CD4-positive, alpha-beta T cell treated with Interleukin-1 beta for 1 hour (primary cell): ENCODE measurements at regions not wholly inside any gene's neighbourhood (a gene's known extent, or its start where the extent isn't known, plus 50 kb on each side); places are given as distances from the start of the nearest gene placed in this dataset.
"Not testable (repeated sequence)": the region's sequence is repeated elsewhere in the genome, so short reads cannot be mapped to it uniquely, and the experiment has no call there.

Experiments used
- DNase-seq, 2 donors: peaks; one replicate each; pipeline ENCODE4 v3.0.0-alpha.2; 2020 to 2022

DNA sequence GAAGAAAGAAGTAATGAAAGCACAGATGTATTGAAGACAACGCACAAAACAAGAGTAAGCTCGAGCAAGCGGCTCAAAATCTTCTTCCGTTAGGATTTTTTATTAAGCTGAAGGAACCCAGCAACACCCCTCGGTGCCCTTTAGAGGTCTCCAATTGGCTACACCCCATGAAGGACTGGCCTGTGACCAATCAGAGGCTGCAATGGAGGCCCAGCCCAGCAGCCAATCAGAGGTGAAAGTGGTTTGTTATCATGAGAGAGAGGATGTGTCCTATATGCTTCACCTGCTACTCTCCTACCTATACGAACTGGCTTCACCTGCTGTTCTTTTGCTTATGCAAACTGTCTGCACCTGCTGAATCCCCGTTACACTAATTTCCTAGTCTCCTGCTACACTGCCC is 358.8 kb downstream of the C12orf50 start:
- no peak for DNase-seq

DNA sequence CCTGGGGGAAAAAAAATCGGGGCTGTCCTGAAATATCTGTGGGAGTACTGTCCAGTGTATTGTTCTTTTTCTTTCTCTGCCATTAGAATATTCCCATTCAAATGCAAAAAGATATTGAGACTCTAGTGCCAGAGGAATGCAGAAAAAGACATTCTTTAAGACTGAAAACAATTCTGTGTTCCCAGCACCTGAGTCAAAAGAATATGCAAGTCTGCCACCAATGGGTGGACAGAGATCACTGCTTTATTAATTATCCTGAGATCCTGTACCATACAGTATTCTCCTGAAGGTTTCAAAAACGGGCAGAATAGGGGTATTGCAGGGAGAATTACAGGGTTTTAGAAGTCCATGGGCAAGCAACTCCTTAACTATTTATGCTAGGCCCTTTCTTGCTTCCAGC is 361.8 kb downstream of the C12orf50 start:
- no peak for DNase-seq

DNA sequence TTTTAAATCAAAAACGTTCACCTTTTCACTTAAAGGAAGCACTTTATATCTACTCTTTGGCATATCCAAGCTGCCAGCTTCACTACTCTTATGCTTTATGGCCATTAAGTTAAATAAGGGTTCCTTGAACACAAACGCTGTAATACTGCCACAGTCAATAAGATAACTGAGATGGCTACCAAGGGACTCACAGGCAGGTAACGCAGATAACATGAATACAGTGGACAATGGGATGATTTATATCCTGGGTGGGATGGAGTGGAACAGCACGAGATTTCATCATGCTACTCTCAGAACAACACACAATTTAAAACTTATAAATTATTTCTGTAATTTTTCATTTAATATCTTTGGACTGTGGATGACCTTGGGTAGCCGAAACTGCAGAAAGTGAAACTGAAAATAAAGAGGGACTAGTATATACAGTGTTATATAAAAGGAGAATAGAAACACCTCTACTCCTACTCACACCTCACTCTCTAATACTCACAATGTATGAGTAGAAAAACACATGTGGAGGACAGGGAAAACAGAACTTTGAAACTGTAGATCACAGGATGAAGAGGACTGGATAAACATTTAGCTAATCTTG is 367.3 kb downstream of the C12orf50 start:
- DNase-seq, result peak in 1 of 2 donors; percentile 2

DNA sequence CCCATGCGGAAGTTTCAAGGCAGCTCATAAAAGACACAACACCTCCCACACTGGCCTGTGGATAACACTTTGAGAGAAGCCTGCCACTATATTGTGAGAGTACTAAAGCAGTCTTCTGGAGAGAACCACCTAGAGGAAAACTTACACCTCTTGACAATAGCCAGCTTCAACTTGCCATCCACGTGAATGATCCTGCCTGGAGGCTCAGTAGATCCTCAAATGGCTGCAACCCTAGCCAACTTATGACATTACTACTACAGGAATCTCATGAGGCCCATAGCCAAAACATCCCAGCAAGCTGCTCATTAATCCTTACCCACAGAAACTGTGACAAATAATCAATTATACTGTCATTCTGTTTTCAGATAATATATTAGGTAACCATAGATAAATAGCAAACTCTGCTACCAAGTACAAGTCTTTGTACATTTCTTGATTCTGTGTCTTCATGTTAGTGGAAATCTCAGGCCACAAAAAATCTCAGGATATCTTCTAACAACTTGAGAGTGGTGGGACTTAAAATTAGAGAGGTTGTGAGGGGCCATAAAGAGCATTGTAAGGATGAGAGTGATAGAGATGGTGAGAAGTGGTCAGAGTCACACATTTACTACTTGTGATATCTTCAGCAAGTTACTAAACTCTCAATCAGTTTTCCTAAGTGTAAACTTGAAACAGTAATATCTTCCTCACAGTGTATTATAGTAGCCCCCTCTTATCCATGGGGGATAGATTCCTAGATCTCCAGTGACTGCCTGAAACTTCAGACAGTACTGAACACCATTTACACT is 368.0 kb downstream of the C12orf50 start:
- DNase-seq, result no peak

DNA sequence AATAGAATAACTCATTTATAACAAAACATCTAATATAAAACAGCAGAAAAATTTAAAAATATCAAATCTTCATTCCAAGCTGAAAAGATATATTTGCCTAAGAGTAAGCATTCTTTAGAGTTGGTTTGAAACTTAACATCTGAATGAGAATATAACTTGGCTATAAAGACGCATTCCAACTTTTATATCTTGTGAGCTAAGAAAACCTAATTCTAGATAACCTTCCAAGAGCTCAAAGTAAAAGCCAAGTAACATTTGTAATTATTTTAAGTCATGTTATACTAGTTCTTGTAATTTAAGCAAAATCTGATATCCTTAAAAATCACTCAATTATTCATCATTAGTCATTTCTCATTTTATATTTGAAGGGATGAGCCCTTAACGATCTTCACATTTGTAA is 368.9 kb downstream of the C12orf50 start:
- no peak for DNase-seq

DNA sequence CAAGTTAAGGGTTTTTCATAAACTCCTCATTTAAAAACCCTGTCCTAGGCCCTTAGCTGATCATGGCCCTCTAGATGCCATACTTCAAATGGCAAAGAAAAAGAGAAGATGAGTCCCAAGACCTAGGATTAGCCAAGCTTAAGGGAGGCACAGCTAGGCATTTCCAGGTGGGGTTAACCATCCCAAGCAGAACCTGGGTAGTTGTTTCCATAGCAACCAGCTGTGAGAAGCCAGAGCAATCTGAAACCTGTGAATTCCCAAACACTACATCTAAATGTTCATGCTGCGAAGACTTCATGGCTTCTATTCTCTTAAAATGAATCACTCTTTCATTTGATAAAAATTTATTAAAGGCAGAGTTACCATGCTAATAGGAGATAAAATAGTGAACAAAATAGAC is 372.9 kb downstream of the C12orf50 start:
- DNase-seq, result no peak

DNA sequence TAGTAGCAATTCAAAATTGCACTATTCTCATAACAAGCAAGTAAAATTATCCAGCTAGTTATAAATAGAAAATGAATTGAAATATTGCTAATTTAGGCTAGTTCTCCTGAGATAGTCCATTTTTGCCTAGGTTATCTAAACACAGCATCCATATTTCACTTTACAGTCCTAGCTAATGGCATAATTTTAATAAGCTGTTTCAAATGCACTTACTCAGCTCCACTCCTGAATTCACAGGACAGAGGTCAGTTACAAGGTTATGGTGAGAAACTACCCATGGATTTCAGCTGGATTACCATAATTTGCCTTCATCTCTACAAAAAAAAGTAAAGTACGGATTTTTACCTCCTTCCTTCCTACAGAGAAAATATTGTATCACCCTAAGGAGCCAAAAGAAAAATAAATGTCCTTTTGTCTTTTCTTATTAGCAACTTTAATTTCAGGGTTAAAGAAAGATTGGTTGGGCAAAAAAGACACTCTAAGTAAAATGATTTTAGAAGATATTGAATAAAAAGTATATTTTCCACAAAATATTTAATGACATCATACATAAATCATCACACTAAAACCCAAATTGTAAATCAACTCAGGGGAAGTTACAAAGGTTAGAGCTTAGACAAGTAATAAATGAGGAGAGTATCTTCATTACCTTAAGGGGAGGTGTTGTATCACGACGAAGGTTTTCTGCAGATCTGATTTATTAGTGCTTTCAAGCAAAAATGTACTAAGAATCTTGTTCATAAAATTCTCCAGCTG is 377.4 kb downstream of the C12orf50 start:
- DNase-seq, result no peak

DNA sequence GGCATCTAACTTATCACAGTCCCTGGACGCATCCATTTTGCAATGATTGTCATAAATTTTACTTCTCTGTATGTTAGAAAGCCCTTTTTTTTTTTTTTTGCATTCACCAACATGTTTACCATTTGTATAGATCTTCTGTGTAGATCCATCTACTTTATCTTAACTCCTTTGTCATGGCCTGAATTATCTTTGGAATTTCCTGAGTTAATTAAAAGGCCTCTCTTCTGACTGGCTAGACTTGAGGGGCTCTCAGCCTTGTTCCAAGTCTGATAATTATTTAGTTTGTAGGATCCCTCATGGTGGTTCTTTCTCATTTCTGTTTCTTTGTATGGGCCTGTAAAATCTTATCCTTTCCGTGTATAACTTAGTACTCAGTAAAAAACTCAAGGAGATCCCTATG is 387.0 kb downstream of the C12orf50 start:
- no peak for DNase-seq

DNA sequence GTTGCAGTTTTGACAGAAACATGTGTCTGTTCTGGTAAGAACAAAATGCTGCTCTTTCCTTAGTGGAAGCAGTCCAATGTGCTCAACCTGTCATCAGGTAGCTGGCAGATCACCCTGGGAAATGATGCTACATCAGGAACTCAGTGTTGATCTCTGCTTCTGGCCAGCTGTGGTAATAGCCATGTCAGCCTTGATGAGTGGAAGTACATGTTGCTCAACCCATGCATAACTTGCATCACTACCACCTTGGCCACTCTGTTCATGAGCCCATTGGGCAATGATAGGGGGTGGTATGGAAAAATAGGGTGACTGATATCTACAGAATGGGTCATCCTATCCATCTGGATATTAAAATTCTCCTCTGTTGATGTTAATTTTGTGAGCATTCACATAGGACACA is 411.0 kb downstream of the C12orf50 start:
- DNase-seq, result no peak

DNA sequence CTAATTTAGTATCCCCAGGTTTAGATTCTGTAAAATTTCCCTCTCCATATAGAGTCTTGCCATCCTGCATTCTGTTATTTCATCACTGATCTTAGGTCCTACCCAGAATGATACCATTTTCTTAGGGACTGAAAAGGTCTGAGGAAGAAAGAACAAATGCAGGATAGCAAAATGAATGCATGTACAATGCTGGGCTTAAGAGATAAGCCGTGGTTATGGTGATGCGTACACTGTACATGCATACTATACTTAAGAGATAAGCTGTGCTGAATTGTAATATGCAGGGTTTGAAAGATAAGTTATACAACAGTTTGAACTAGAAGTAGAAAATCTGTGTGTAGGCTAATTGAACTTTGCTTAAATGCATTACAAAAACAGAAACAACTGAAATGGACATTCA is 416.2 kb downstream of the C12orf50 start:
- no peak for DNase-seq

DNA sequence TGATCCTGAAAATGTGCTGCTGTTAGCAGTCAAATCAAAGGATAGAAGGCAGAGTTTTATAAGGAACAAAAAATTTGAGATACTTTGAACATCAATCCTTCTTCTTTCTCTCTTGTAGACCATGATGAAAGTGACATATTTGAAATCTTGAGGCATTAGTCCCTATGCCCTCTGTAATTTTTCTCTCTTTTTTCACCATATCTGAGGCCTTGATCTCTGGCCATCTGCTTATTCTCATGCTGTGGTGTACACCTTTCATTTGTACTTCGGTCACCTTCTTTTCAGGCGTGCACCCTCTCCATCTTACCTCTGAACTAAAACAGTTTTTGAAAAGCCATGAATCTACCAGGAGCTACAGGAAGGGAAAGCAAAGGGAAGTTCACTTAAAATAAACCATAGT is 420.9 kb downstream of the C12orf50 start:
- no peak for DNase-seq

DNA sequence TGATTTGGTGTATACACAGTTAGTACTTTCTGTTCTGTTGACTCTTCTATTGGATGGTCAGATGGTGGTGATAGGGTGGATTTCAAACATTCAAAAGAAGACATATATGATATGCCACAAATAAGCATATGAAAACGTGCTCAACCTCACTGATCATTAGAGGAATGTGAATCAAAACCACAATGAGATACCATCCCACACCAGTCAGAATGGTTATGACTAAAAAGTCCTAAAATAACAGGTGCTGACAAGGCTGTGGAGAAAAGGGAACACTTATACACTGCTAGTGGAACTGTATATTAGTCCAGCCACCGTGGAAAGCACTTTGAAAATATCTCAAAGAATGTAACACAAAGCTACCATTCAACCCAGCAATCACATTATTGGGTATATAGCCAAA is 425.5 kb downstream of the C12orf50 start:
- DNase-seq, result no peak

DNA sequence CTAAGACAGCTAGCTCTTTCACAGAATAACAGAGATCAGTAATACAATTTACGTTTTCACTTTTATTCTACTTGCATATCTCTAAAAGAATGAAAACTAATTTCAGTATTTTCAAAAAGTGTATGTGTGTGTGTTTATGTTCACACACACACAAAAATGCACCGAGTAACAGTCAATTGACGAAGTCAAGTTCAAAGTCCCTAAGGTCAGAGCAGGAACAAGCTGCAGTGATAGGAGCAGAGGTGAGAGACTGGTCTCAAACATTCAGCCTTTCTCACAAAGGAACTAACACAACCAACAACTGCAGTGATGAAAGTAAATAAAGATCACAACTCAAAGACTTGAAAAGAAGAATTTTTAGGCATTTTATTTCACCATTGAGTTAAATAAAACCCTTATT is 429.7 kb downstream of the C12orf50 start:
- no peak for DNase-seq

DNA sequence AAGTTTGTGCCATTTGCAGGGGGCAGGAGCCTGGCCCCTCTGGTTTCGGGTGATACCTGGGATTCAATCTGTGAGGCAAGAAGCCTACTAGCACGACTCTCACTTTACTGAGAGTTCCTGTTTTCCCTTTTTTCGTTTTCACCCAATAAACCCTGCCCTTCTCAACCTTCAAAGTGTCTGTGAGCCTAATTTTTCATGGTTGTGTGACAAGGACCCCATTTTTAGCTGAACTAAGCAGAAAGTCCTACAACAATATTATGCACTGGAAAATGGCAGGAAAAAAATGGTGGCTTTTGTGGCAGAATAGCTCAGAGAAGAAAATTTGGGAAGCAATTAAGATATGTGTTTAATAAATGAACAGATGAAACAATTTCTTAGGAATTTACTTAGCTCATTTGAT is 432.1 kb downstream of the C12orf50 start:
- DNase-seq, result no peak

DNA sequence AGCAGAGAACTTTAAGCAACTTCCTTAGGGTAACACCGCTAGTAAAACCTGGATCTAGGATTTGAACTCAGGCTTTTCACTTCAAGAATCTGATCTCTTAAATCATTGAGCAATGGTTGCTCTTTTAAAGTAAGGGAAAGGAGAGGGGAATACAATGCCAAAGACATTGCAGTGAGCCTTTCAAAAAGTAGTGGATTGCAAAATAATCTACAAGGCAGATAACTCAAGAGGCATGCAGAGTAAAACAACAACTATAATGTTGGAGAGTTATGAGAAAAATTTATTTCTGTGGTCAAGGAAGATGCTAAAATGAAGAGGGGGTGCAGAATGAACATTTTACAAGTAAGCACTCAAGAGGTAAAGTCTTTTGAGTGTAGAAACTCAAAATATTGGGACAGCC is 432.6 kb downstream of the C12orf50 start:
- no peak for DNase-seq

DNA sequence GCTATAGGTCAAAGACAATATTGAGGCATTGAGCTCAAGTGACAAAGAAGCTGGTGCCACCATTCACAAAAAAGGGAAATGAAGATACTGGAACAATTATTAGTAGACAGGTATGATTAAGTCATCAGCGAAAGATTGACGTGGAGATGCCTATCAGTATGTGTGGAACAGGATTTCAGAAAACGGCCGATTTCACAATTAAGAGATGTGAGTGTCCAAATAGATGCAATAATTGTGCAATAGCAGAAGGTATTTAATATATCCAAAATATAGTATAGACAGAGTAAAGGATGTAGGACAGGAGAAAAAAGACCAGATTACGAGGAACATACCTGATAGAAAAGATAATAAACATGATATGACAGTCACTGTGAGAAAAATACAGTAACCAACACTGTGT is 433.1 kb downstream of the C12orf50 start:
- DNase-seq, result no peak

DNA sequence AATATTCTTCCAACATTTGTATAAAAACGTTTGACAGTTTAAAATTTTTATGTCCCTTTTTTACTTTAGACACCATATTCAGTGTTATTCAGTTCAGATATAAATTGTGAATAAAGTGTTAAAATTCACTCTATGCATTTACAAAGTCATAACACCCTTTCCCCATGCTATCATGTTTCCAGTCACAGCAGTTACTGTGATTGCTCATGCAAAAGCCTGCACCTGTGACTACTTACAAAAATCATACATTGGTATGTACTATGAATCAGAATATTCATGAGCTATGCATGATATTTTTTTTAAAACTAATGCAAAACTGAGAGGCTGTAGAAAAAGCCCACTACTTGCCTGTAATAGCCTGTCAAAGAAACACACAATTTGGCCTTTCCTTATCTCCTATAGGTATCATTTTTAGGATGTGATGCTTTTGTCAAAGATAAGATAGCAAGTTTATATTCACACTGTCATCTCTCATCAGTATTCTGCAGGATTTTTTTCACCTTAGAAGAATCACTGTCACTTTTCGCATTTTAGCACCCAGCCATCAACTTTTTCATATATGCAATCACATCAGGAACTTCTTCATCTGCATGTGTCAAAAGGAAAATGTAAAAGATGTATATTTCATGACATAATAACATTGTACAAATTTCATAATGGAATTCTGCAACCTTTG is 443.2 kb downstream of the C12orf50 start:
- no peak for DNase-seq

DNA sequence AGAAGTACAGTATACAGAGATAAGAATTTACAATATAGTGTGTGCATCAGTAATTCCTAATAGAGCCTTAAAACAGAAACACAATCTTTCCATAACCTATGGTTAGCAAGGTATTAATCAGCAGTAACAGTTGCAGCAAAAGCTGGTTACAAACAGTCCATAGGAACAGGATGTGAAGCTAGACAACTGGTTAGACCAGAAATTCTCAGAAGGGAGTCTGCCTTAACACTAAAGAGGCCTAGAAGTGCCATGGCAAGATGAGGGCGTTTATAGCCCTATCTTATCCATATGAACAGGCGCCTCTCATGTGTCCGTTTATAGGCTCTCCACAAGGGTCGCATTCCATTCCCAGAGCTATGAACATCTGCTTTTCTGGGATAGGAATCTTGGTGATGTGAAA is 450.1 kb downstream of the C12orf50 start:
- not testable (repeated sequence) for DNase-seq

DNA sequence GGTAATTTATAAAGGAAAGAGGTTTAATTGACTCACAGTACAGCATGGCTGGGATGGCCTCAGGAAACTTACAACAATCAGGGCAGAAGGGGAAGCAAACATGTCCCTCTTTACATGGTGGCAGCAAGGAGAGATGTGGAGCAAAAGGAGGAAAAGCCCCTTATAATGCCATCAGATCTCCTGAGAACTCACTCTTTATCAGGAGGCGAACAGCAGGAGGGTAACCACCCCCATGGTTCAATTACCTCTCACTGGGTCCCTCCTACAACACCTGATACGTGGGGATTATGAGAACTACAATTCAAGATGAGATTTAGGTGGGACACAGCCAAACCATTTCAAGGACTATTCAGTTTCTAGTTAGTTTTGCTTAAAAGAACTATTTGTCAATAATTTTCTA is 453.3 kb downstream of the C12orf50 start:
- no peak for DNase-seq

DNA sequence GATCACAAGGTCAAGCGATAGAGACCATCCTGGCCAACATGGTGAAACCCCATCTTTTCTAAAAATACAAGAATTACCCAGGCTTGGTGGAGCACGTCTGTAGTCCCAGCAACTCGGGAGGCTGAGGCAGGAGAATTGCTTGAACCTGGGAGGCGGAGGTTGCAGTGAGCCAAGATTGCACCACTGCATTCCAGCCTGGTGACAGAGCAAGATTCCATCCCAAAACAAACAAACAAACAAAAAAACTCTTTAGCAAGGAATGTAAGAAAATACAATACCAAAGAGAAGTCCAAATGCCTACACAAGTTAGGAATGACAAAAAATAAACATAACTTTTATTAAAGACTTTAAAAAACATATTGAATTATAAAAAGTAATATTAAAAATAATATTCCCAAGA is 462.3 kb downstream of the C12orf50 start:
- not testable (repeated sequence) for DNase-seq

DNA sequence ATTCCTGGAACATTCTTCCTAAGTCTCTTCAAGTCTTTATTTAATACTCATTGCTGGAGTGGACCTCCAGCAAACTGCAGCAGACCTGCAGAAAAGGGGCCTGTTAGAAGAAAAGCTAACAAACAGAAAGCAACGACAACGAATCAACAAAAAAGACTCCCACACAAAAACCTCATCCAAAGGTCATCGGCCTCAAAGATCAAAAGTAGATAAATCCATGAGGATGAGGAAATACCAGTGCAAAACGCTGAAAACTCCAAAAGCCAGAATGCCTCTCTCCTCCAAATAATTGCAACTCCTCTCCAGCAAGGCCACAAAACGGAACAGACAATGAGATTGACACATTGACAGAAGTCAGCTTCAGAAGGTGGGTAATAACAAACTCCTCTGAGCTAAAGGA is 472.2 kb downstream of the C12orf50 start:
- DNase-seq, result no peak

DNA sequence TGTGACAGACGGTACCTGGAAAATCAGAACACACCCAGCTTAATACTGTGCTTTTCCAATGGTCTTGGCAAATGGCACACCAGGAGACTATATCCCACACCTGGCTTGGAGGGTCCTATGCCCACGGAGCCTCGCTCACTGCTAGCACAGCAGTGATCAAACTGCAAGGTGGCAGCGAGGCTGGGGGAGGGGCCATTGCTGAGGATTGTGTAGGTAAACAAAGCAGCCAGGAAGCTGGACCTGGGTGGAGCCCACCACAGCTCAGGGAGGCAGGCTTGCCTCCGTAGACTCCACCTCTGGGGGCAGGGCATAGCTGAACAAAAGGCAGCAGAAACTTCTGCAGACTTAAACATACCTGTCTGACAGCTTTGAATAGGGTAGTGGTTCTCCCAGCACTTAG is 498.0 kb downstream of the C12orf50 start:
- DNase-seq, result not testable (repeated sequence)

DNA sequence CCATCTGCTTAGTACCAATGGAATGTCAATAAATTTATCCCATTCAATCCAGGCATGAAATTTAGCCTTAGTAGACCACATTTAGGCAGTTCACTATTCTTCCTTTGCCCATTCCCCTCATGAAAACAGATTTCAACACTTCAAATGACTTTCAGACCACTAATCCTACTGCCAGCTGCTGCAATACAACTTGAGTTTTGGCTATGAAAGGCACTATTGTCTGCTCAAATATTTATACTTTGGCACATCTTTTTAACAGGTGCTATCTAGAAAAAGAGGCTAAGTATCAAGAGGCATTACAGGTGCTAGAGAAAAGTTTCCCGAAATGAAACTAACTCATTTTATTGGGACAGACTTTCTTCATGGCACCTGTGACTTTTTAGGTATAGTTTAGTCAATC is 499.8 kb downstream of the C12orf50 start:
- no peak for DNase-seq

DNA sequence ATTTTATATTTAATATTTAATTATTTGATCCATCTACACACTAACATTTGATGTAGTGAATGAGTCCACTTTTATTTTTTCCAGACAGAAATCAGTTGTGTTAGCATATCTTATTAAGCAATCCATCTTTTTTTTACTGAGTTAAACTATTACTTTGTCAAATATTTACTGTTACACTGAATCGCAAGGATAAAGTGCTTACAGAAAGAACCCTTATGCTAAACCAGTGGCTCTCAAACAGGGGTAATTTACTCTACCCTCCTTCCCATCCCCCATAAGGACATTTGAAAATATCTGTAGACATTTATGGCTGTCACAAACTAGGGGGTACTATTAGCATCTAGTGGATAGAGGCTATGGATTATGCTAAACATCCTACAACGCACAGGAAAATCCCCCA is 508.2 kb downstream of the C12orf50 start:
- DNase-seq, result no peak
